ENCODE measurements at regions not wholly inside any gene's neighbourhood (a gene's known extent, or its start where the extent isn't known, plus 50 kb on each side); places are given as distances from the start of the nearest gene placed in this dataset.

- H3K4me3 ChIP-seq (ENCODE audit: low read depth, low read length) = no peak overlapping the region
- no peaks in the 10 kb centered on the region; the same call in 1 of the 2 replicates for H3K27me3 ChIP-seq (replicated peaks; ENCODE audit: control insufficient read depth, insufficient read depth, low read length)
- no TSS peak for BruUV-seq (replicated peaks)
- CTCF ChIA-PET = no interaction called here
- TF ChIP-seq CTCF (IDR thresholded peaks at IDR 0.05; ENCODE audit: insufficient read depth in 1 of 2, low read depth in 1 of 2, low read length in 1 of 2, severe bottlenecking in 1 of 2, unreplicated experiment in 1 of 2) = no peak
- no peaks in the 10 kb centered on the region for H3K36me3 Mint-ChIP-seq (ENCODE audit: insufficient read depth, unreplicated experiment)
- H3K4me1 ChIP-seq = no peaks in the 10 kb centered on the region; the same call in 1 of the 2 replicates
- peaks cover 22% of the 10 kb centered on the region for H3K27me3 Mint-ChIP-seq (ENCODE audit: insufficient read depth, unreplicated experiment)
- DNase-seq = no peak
- H3K36me3 ChIP-seq (ENCODE audit: control insufficient read depth, insufficient read depth, low read length) = no peaks in the 10 kb centered on the region
- peaks cover 13% of the 10 kb centered on the region for H3K9me3 ChIP-seq
- no peaks in the 10 kb centered on the region for H3K9me3 Mint-ChIP-seq (ENCODE audit: unreplicated experiment)
- H3K4me1 Mint-ChIP-seq (ENCODE audit: low read depth, unreplicated experiment) = no peaks in the 10 kb centered on the region
- intact Hi-C loops (cut with micrococcal nuclease; ENCODE audit: unreplicated experiment) = no loop called here
- no peak overlapping the region for H3K4me3 Mint-ChIP-seq (ENCODE audit: unreplicated experiment)
- POLR2A ChIA-PET = no interaction called here
- no peak overlapping the region for H3K27ac Mint-ChIP-seq (ENCODE audit: unreplicated experiment)
These were observed 55.3 kb upstream of the CTNNBL1 start for GRCh38 chr20:37638527-37638926.

- POLR2A ChIA-PET = no interaction called here
- no peaks in the 10 kb centered on the region for H3K9me3 Mint-ChIP-seq (ENCODE audit: unreplicated experiment)
- intact Hi-C loops (cut with micrococcal nuclease; ENCODE audit: unreplicated experiment) = no loop called here
- Histone ChIP-seq H3K4me3 (ENCODE audit: low read depth, low read length) (no peak overlapping the region), H3K4me1 (no peaks in the 10 kb centered on the region; the same call in 1 of the 2 replicates), H3K27me3 (replicated peaks; ENCODE audit: control insufficient read depth, insufficient read depth, low read length) (no peaks in the 10 kb centered on the region; the same call in 1 of the 2 replicates), H3K36me3 (ENCODE audit: control insufficient read depth, insufficient read depth, low read length) (no peaks in the 10 kb centered on the region), H3K9me3 (peaks cover 13% of the 10 kb centered on the region)
- no TSS peak for BruUV-seq (replicated peaks)
- H3K4me1 Mint-ChIP-seq (ENCODE audit: low read depth, unreplicated experiment) = no peaks in the 10 kb centered on the region
- TF ChIP-seq CTCF (IDR thresholded peaks at IDR 0.05; ENCODE audit: insufficient read depth in 1 of 2, low read depth in 1 of 2, low read length in 1 of 2, severe bottlenecking in 1 of 2, unreplicated experiment in 1 of 2) = no peak
- no peak overlapping the region for H3K4me3 Mint-ChIP-seq (ENCODE audit: unreplicated experiment)
- no peak overlapping the region for H3K27ac Mint-ChIP-seq (ENCODE audit: unreplicated experiment)
- DNase-seq = no peak
- H3K36me3 Mint-ChIP-seq (ENCODE audit: insufficient read depth, unreplicated experiment) = no peaks in the 10 kb centered on the region
- H3K27me3 Mint-ChIP-seq (ENCODE audit: insufficient read depth, unreplicated experiment) = peaks cover 16% of the 10 kb centered on the region
- CTCF ChIA-PET = no interaction called here
These were observed 56.9 kb upstream of the CTNNBL1 start for GRCh38 chr20:37636977-37637376.

GRCh38 chr20:37636212-37636975, 57.4 kb upstream of the CTNNBL1 start:
- no peaks in the 10 kb centered on the region for H3K36me3 ChIP-seq (ENCODE audit: control insufficient read depth, insufficient read depth, low read length)
- H3K36me3 Mint-ChIP-seq (ENCODE audit: insufficient read depth, unreplicated experiment) = no peaks in the 10 kb centered on the region
- H3K27ac Mint-ChIP-seq (ENCODE audit: unreplicated experiment) = no peak overlapping the region
- H3K27me3 ChIP-seq (replicated peaks; ENCODE audit: control insufficient read depth, insufficient read depth, low read length) = no peaks in the 10 kb centered on the region; the same call in 1 of the 2 replicates
- H3K4me3 Mint-ChIP-seq (ENCODE audit: unreplicated experiment) = no peak overlapping the region
- H3K4me1 ChIP-seq = no peaks in the 10 kb centered on the region; the same call in 1 of the 2 replicates
- H3K9me3 ChIP-seq = peaks cover 13% of the 10 kb centered on the region
- peaks cover 17% of the 10 kb centered on the region for H3K27me3 Mint-ChIP-seq (ENCODE audit: insufficient read depth, unreplicated experiment)
- intact Hi-C loops (cut with micrococcal nuclease; ENCODE audit: unreplicated experiment) = no loop called here
- no TSS peak for BruUV-seq (replicated peaks)
- H3K4me3 ChIP-seq (ENCODE audit: low read depth, low read length) = no peak overlapping the region
- TF ChIP-seq CTCF (IDR thresholded peaks at IDR 0.05; ENCODE audit: insufficient read depth in 1 of 2, low read depth in 1 of 2, low read length in 1 of 2, severe bottlenecking in 1 of 2, unreplicated experiment in 1 of 2) = no peak
- POLR2A ChIA-PET = no interaction called here
- CTCF ChIA-PET = no interaction called here
- H3K9me3 Mint-ChIP-seq (ENCODE audit: unreplicated experiment) = no peaks in the 10 kb centered on the region
- H3K4me1 Mint-ChIP-seq (ENCODE audit: low read depth, unreplicated experiment) = no peaks in the 10 kb centered on the region
- DNase-seq = no peak

Data from Caco-2 (cell line).